HG03469 (cell line): ENCODE measurements at regions not wholly inside any gene's neighbourhood (a gene's known extent, or its start where the extent isn't known, plus 50 kb on each side); places are given as distances from the start of the nearest gene placed in this dataset.

ENCODE experiments used
- ATAC-seq: cut with Tn5 transposase; IDR thresholded peaks from one replicate; pipeline ENCODE4 v1.9.1; 2021; ENCODE audit warnings: mild to moderate bottlenecking, moderate library complexity, moderate number of reproducible peaks; ENCODE audit not compliant: unreplicated experiment

- no peak for ATAC-seq
Observed at GRCh38 chr17:70774339-70775117, 605.2 kb downstream of the KCNJ2 start.

- no peak for ATAC-seq
Observed at GRCh38 chr17:70775679-70776078, 606.3 kb downstream of the KCNJ2 start.

GRCh38 chr17:70776441-70776840 is 607.1 kb downstream of the KCNJ2 start:
- ATAC-seq = no peak

- ATAC-seq = no peak
Observed at GRCh38 chr17:70780031-70780430, 610.7 kb downstream of the KCNJ2 start.

GRCh38 chr17:70786081-70786480 is 616.7 kb downstream of the KCNJ2 start:
- no peak for ATAC-seq

DNA sequence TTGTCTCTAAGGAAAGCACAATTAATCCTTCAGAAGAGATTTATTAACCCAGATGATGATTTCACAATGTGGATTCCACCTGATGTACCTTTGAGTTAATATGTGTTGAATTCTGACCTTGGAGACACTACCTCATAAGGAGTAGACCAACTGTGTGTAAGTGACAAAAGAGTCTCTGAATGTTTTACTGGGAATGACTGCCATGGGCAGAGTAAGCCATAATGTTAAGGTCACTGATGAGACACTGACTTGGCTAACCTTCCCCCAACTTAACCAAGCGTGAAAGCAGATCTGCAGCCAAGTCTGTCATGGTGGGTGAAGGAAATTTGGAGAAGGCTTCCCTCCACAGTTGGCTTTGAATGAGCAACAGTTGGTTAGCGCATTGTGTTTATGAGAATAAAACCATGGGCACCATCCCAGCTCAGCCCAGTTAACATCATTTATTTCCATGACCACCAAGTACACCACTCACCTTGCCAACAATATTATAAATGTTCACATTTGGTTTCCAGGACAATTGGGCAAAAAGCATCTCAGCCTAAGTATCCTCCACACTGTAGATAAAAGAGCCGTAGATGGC is 618.5 kb downstream of the KCNJ2 start:
- no peak for ATAC-seq

DNA sequence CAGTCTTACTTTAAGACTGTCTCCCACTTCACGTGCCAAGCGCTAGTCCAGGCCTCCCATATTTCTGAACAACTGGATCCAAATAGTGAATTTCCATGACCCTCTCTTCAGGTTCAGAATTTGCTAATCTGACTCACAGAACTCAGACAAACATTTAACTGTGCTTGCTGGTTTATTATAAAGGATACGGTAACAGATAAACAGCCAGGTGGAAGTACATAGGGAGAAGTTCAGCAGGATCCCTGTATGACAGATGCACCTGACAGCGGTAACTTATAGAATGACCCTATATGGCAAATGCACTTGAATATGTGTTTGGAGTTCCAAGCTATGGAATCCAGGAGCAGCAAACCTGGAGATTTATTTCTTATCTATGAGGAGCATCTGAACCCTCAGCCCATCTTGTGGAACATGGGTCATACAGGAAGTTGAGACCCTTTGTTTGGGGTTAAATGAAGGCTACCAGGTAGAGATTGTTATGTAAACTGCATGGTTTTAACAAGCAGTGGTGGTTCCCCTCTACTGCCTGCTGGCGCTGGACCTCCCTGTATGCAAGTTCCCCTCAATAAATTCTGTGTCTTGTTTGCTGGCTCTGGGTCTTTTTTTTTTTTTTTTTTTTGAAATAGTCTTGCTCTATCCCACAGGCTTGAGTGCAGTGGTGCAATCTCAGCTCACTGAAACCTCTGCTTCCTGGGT is 622.6 kb downstream of the KCNJ2 start:
- no peak for ATAC-seq

DNA sequence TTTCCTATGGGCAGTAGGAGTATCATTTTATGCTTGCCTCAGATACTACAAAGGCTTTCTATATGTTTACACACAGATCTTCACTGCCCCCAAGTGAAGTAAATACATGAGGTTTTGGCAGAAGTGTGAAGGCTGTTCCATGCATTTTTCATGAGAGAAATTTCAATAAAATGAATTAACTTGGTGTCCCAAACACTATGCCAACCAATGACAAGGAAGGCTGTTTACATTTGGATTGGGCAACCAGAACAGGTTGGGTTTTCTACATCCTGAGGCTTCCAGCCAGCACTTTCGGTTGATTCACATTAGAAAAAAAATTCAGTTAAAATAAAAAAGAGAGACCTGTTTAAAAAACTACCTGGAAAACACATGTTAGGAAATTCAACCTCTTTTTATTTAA is 625.4 kb downstream of the KCNJ2 start:
- no peak for ATAC-seq

DNA sequence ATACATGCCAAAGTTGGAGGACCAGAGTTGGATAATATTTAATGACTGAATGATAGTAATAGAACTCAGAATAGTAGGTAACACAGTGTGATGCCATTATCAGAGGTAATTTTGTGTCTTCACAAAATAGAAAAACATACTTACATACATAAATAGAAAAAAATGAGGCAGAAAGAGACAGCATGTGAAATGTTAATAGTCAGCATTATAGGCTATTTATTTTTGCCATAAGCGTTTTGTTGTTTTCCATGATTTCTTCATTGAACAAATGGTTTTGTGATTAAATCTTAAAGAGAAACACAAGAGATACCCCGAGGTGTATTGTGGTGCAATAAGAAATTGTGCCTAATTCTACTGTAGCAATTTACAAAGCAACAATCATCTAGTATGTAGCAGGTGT is 626.3 kb downstream of the KCNJ2 start:
- ATAC-seq = no peak

- ATAC-seq = no peak
Observed at GRCh38 chr17:70796757-70797156, 627.4 kb downstream of the KCNJ2 start.

GRCh38 chr17:70797166-70797565 is 627.8 kb downstream of the KCNJ2 start:
- ATAC-seq = no peak

DNA sequence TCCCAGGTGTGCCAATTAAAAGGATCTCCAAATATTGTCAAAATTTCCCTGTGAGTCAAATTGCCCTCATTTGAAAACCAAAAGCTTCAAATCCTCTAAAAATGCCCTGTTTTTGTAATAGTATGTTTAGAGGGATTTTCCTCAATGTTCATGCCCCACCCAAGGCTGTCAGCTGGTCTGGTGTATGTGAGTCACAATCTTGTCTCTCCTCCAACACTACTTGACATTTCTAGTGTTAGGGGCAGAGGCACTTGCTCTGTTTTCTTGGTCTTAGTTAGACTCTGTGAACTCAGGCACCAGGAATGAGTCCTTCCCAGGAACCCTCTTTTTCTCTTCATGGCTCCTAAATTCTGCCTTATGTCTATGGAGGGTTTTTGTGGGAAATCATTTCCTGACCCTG is 634.8 kb downstream of the KCNJ2 start:
- no peak for ATAC-seq

- no peak for ATAC-seq
Observed at GRCh38 chr17:70808596-70808995, 639.3 kb downstream of the KCNJ2 start.

DNA sequence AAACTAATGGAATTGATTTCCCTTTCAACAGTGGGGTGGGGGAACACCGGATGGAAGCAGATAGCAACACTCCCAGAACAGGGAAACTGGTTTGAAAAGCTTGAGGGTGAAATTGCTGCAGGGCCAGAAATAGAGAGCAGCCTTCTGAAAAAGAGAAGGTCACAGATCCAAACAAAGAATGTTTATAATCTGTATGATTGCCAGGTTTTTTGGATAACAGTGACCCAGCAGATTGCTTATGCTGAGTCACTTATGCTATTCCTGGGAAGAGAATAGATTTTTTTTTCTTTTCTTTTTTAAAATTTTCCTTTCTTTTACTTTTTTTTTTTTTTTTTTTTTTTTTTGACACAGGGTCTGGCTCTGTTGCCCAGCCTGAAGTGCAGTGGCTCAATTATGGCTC is 641.3 kb downstream of the KCNJ2 start:
- no peak for ATAC-seq

GRCh38 chr17:70813355-70813930 is 644.1 kb downstream of the KCNJ2 start:
- ATAC-seq = no peak

GRCh38 chr17:70819183-70819582 is 649.9 kb downstream of the KCNJ2 start:
- no peak for ATAC-seq

- ATAC-seq = no peak
Observed at GRCh38 chr17:70820276-70820675, 650.9 kb downstream of the KCNJ2 start.

DNA sequence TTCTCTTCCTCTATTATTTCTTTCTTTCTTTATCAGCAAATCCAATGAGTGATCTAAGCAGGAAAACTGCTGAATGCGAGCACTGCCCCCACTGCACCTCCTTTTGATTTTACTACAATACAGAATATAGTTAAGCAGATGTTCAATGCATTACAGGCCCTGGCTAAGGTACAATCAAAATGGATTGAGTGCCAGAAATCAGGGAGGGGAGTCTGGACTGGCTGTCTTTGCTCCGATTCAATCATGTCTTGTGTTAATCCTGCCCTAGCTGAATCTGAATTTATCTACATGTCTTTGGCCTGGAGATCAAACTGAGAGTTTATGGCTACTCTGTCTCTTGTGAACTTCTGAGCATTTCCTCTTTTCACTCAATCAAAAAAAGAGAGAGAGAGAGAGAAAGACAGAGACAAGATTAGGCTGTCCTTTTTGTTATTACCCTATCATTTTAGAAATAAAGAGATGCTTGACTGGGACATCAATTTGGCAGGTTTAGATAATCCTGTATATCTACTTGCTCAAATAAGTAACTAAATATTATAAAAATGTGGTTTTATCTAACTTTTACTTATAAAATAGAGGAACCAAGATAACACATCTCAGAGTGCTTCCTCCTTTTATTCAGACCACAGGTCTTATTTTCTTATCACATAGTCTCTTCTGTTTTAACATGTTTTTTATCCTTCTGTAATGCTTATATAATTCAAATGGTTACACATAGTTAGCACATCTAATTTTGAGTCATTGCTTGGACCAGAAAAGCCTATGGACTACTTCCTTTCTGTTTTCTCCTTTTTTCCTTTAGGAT is 656.2 kb downstream of the KCNJ2 start:
- ATAC-seq = no peak

DNA sequence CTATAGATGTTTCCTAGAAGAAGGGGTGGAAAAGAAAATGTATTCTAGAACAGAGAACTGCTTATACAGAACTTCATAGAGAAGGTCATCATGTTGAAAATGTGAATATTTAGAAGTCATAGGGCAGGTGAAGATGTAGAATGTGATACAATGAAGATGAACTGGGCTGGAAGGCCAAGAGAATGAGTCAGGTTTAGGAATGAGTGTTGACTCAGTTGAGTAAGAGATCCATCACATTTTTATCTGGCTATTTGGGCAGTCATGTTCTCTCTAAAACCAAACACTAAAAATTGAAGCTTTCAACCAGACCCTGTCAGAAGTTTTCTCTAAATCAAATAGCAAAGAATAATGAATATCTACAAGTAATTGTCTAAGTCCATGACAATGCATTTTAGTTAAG is 660.5 kb downstream of the KCNJ2 start:
- no peak for ATAC-seq

- ATAC-seq = no peak
Observed at GRCh38 chr17:70834039-70834438, 664.7 kb downstream of the KCNJ2 start.

- no peak for ATAC-seq
Observed at GRCh38 chr17:70848785-70849184, 679.5 kb downstream of the KCNJ2 start.
